ENCODE measurements at regions not wholly inside any gene's neighbourhood (a gene's known extent, or its start where the extent isn't known, plus 50 kb on each side); places are given as distances from the start of the nearest gene placed in this dataset.

GRCh38 chr4:100894339-100894870, 376.6 kb upstream of the EMCN start:
- no peak for TF ChIP-seq CTCF (conservative IDR thresholded peaks at IDR 0.05)
- no peak for TF ChIP-seq EZH2 (IDR thresholded peaks at IDR 0.05; ENCODE audit: low read depth)
